ENCODE measurements at regions not wholly inside any gene's neighbourhood (a gene's known extent, or its start where the extent isn't known, plus 50 kb on each side); places are given as distances from the start of the nearest gene placed in this dataset.

GRCh38 chr15:47288794-47289193 lies 428.5 kb upstream of the SEMA6D start:
- TF ChIP-seq POLR2A (IDR thresholded peaks at IDR 0.05) (no peak), CTCF (IDR thresholded peaks at IDR 0.05) (no peak)

Data from uterus (tissue), 2 donors.